Neural cell (in vitro differentiated cells): ENCODE measurements at regions not wholly inside any gene's neighbourhood (a gene's known extent, or its start where the extent isn't known, plus 50 kb on each side); places are given as distances from the start of the nearest gene placed in this dataset.

Experiments
- H2AFZ ChIP-seq: fragments of 200-600, 300-800 bp; sonication (generic), shearing (Covaris generic); 2 replicates; pipeline ENCODE4 v1.6.0; 2014; ENCODE audit warnings: low read depth, mild to moderate bottlenecking, antibody characterized with exemption, low read length, moderate library complexity
- H3F3A ChIP-seq: fragments of 200-600 bp; shearing (Covaris generic); 2 replicates; pipeline ENCODE4 v1.6.1; 2016; ENCODE audit warnings: mild to moderate bottlenecking, moderate library complexity, mixed read lengths, antibody characterized with exemption, low read length; ENCODE audit not compliant: insufficient read depth, poor library complexity, severe bottlenecking
- H3K27ac ChIP-seq: fragments of 200-600, 300-800 bp; sonication (generic), shearing (Covaris generic); 2 replicates; pipeline ENCODE4 v1.5.1; 2014; ENCODE audit warnings: mild to moderate bottlenecking, low read length, moderate library complexity
- H3K27me3 ChIP-seq: fragments of 300-800, 200-600 bp; sonication (generic), shearing (Covaris generic); 2 replicates; pipeline ENCODE4 v1.6.0; 2014; ENCODE audit warnings: mild to moderate bottlenecking, low read depth, low read length, moderate library complexity; ENCODE audit not compliant: insufficient read depth
- H3K36me3 ChIP-seq: fragments of 300-800, 200-600 bp; sonication (generic), shearing (Covaris generic); 2 replicates; pipeline ENCODE4 v1.5.1; 2014; ENCODE audit warnings: mild to moderate bottlenecking, antibody characterized with exemption, low read length, moderate library complexity; ENCODE audit not compliant: insufficient read depth
- H3K4me2 ChIP-seq: fragments of 300-800, 200-600 bp; sonication (generic), shearing (Covaris generic); 2 replicates; pipeline ENCODE4 v1.6.0; 2014; ENCODE audit warnings: mild to moderate bottlenecking, low read length
- H3K4me3 ChIP-seq: fragments of 300-800, 200-600 bp; sonication (generic), shearing (Covaris generic); 2 replicates; pipeline ENCODE4 v1.5.1; 2014; ENCODE audit warnings: mild to moderate bottlenecking, low read length, moderate library complexity
- H3K79me2 ChIP-seq: fragments of 200-600 bp; shearing (Covaris generic); replicated peaks from 2 replicates; pipeline ENCODE4 v1.6.0; 2014; ENCODE audit warnings: mild to moderate bottlenecking, low read length, moderate library complexity; ENCODE audit not compliant: insufficient read depth
- H3K9ac ChIP-seq: fragments of 300-800, 200-600 bp; sonication (generic), shearing (Covaris generic); 2 replicates; pipeline ENCODE4 v1.6.1; 2016; ENCODE audit warnings: mild to moderate bottlenecking, low read length, mixed read lengths
- H3K9me2 ChIP-seq: fragments of 200-600 bp; shearing (Covaris generic); 2 replicates; pipeline ENCODE4 v1.6.1; 2016; ENCODE audit warnings: mild to moderate bottlenecking, low read length, mixed read lengths; ENCODE audit not compliant: insufficient read depth
- H3K9me3 ChIP-seq: fragments of 200-600, 300-800 bp; sonication (generic), shearing (Covaris generic); 2 replicates; pipeline ENCODE4 v1.6.1; 2016; ENCODE audit warnings: mild to moderate bottlenecking, mixed run types, low read length, moderate library complexity, mixed read lengths
- H4K20me1 ChIP-seq: fragments of 200-600 bp; shearing (Covaris generic); 2 replicates; pipeline ENCODE4 v1.6.1; 2016; ENCODE audit warnings: mild to moderate bottlenecking, mixed run types; ENCODE audit not compliant: insufficient read depth
- CTCF ChIP-seq: fragments of 450-650 bp; IDR thresholded peaks from 2 replicates; pipeline ENCODE4 v1.5.1; 2014; ENCODE audit warnings: antibody characterized with exemption, mild to moderate bottlenecking, moderate library complexity; ENCODE audit not compliant: poor library complexity, severe bottlenecking
- EP300 ChIP-seq: fragments of 450-650 bp; conservative IDR thresholded peaks from 2 replicates; pipeline ENCODE4 v1.6.1; 2014; ENCODE audit warnings: antibody characterized with exemption, mild to moderate bottlenecking, moderate library complexity; ENCODE audit not compliant: poor library complexity, severe bottlenecking
- EZH2 ChIP-seq: fragments of 200-600, 300-800 bp; shearing (Covaris generic), sonication (generic); IDR thresholded peaks from 2 replicates; pipeline ENCODE4 v1.6.1; 2014; ENCODE audit warnings: antibody characterized with exemption, low read length, borderline replicate concordance, mild to moderate bottlenecking; ENCODE audit not compliant: insufficient read depth, poor library complexity, severe bottlenecking
- MXI1 ChIP-seq: fragments of 450-650 bp; conservative IDR thresholded peaks from 2 replicates; pipeline ENCODE4 v1.6.1; 2014; ENCODE audit warnings: antibody characterized with exemption, mild to moderate bottlenecking; ENCODE audit not compliant: poor library complexity, severe bottlenecking
- POLR2AphosphoS5 ChIP-seq: IDR thresholded peaks from 2 replicates; pipeline ENCODE4 v1.6.1; 2012
- RAD21 ChIP-seq: fragments of 450-650 bp; conservative IDR thresholded peaks from 2 replicates; pipeline ENCODE4 v1.6.1; 2014; ENCODE audit warnings: antibody characterized with exemption, mild to moderate bottlenecking, moderate library complexity
- REST ChIP-seq: IDR thresholded peaks from 2 replicates; pipeline ENCODE4 v1.6.1; 2012; ENCODE audit warnings: borderline replicate concordance
- SMC3 ChIP-seq: fragments of 450-650 bp; conservative IDR thresholded peaks from 2 replicates; pipeline ENCODE4 v1.6.1; 2014; ENCODE audit warnings: antibody characterized with exemption, mild to moderate bottlenecking, moderate library complexity; ENCODE audit not compliant: poor library complexity
- TAF1 ChIP-seq: IDR thresholded peaks from 2 replicates; pipeline ENCODE4 v1.6.1; 2012; ENCODE audit warnings: low read depth

GRCh38 chr3:31164381-31164780, 269.9 kb upstream of the GADL1 start:
- Histone ChIP-seq H3K9me3 (no peaks in the 10 kb centered on the region), H4K20me1 (no peaks in the 10 kb centered on the region), H3K36me3 (no peaks in the 10 kb centered on the region), H3K27ac (no peak overlapping the region), H3K4me3 (no peak overlapping the region), H3K79me2 (no peaks in the 10 kb centered on the region), H3K9ac (no peak overlapping the region), H3K27me3 (no peaks in the 10 kb centered on the region), H3F3A (no peaks in the 10 kb centered on the region), H3K9me2 (no peaks in the 10 kb centered on the region), H3K4me2 (no peak overlapping the region), H2AFZ (no peak overlapping the region)
- no peak for TF ChIP-seq EP300
- TF ChIP-seq REST: no peak
- TF ChIP-seq EZH2: no peak
- TF ChIP-seq RAD21: no peak
- TF ChIP-seq TAF1: no peak
- TF ChIP-seq CTCF: no peak
- TF ChIP-seq POLR2AphosphoS5: no peak
- TF ChIP-seq SMC3: no peak
- TF ChIP-seq MXI1: no peak

- Histone ChIP-seq H3K9ac (no peak overlapping the region), H3K4me3 (peak overlapping the region; percentile 16), H3K9me3 (no peaks in the 10 kb centered on the region), H3K4me2 (no peak overlapping the region), H3F3A (no peaks in the 10 kb centered on the region), H4K20me1 (no peaks in the 10 kb centered on the region), H3K27me3 (no peaks in the 10 kb centered on the region), H2AFZ (no peak overlapping the region), H3K27ac (peak overlapping the region; percentile 10), H3K9me2 (no peaks in the 10 kb centered on the region), H3K79me2 (no peaks in the 10 kb centered on the region), H3K36me3 (no peaks in the 10 kb centered on the region)
- no peak for TF ChIP-seq RAD21
- TF ChIP-seq REST: no peak
- TF ChIP-seq EP300: peak; percentile 47
Measured at GRCh38 chr3:31165399-31165860, 271.0 kb upstream of the GADL1 start.
